ENCODE measurements at regions not wholly inside any gene's neighbourhood (a gene's known extent, or its start where the extent isn't known, plus 50 kb on each side); places are given as distances from the start of the nearest gene placed in this dataset.

- Histone ChIP-seq H2BK5ac (ENCODE audit: low read depth, low read length, poor library complexity, severe bottlenecking) (no peak overlapping the region), H4K8ac (ENCODE audit: low read depth in 2 of 2, low read length in 2 of 2) (no peak overlapping the region), H2BK20ac (ENCODE audit: low read depth, low read length) (no peak overlapping the region), H3K4me3 (ENCODE audit: insufficient read depth, low read depth, low read length) (no peak overlapping the region), H4K91ac (ENCODE audit: insufficient read depth, low read depth, low read length) (no peak overlapping the region), H3K9me3 (ENCODE audit: control insufficient read depth, insufficient read depth, low read length) (peaks cover under 1% of the 10 kb centered on the region; the same call in 1 of the 2 replicates), H4K20me1 (ENCODE audit: insufficient read depth, low read length) (no peaks in the 10 kb centered on the region), H3K27me3 (ENCODE audit: control insufficient read depth, insufficient read depth, low read length) (no peaks in the 10 kb centered on the region), H3K9me1 (ENCODE audit: insufficient read depth, low read length) (no peaks in the 10 kb centered on the region), H4K5ac (ENCODE audit: low read depth, low read length) (no peak overlapping the region), H2BK120ac (ENCODE audit: low read depth, low read length) (no peak overlapping the region), H2AK9ac (replicated peaks; ENCODE audit: low read depth, low read length, poor library complexity) (no peak overlapping the region), H3K4me1 (ENCODE audit: control insufficient read depth, insufficient read depth, low read length) (no peaks in the 10 kb centered on the region), H3K79me1 (ENCODE audit: low read depth in 1 of 2, low read length in 2 of 2) (no peaks in the 10 kb centered on the region), H2AFZ (replicated peaks; ENCODE audit: low read length, poor library complexity) (no peak overlapping the region), H3K56ac (ENCODE audit: extremely low read depth, insufficient read depth, low read length) (no peak overlapping the region), H3K23ac (ENCODE audit: low read depth, low read length) (no peak overlapping the region), H2AK5ac (ENCODE audit: low read depth, low read length) (no peak overlapping the region), H3K4ac (ENCODE audit: low read depth, low read length) (no peak overlapping the region), H3K4me2 (ENCODE audit: low read depth, low read length) (no peak overlapping the region), H3K14ac (replicated peaks; ENCODE audit: low read depth, low read length) (no peak overlapping the region), H2BK15ac (ENCODE audit: low read depth, low read length) (no peak overlapping the region), H3K27ac (ENCODE audit: insufficient read depth, low read length) (no peak overlapping the region), H3K36me3 (ENCODE audit: control insufficient read depth, insufficient read depth, low read length) (no peaks in the 10 kb centered on the region), H3K18ac (ENCODE audit: low read depth, low read length) (no peak overlapping the region), H3K9ac (ENCODE audit: low read depth, low read length) (no peak overlapping the region)
- ChIA-PET CTCF (no interaction called here), POLR2A (ENCODE audit: unreplicated experiment) (no interaction called here)
- no TSS peak for BruUV-seq (replicated peaks)
- no peak for TF ChIP-seq CEBPB (IDR thresholded peaks at IDR 0.05; ENCODE audit: low read depth, low read length)
- TF ChIP-seq FOS (IDR thresholded peaks at IDR 0.05; ENCODE audit: low read depth, low read length) = no peak
- TF ChIP-seq MXI1 (IDR thresholded peaks at IDR 0.05; ENCODE audit: borderline replicate concordance, low read depth, low read length) = no peak
- TF ChIP-seq MAFK (IDR thresholded peaks at IDR 0.05; ENCODE audit: low read depth, low read length) = no peak
- no peak for TF ChIP-seq CTCF (conservative IDR thresholded peaks at IDR 0.05; ENCODE audit: low read depth, low read length)
- TF ChIP-seq NFE2L2 (IDR thresholded peaks at IDR 0.05; ENCODE audit: low read depth, low read length) = no peak
- TF ChIP-seq RFX5 (IDR thresholded peaks at IDR 0.05; ENCODE audit: low read depth, low read length) = no peak
- TF ChIP-seq BHLHE40 (IDR thresholded peaks at IDR 0.05; ENCODE audit: low read depth, low read length) = no peak
- TF ChIP-seq SMC3 (IDR thresholded peaks at IDR 0.05; ENCODE audit: low read depth, low read length) = no peak
- TF ChIP-seq RCOR1 (IDR thresholded peaks at IDR 0.05; ENCODE audit: insufficient replicate concordance, low read length) = no peak
- in situ Hi-C loops (cut with MboI; ENCODE audit: low sequenced_read_pairs) (no loop called here), dilution Hi-C loops (cut with HindIII; ENCODE audit: low sequenced_read_pairs, unreplicated experiment) (no loop called here), intact Hi-C loops (cut with micrococcal nuclease) (no loop called here)
- no CpG with 5 or more reads among the region's 2 CpGs for WGBS, 2 experiments (ENCODE audit: extremely low coverage in 2 of 2, insufficient read length in 1 of 2)
- DNase-seq (peak; percentile 25), ATAC-seq (ENCODE audit: low read depth) (no peak)
These were observed 1632.9 kb upstream of the TENM3 start for GRCh38 chr4:180610324-180610723.

All from IMR-90 (cell line).